Activated naive CD4-positive, alpha-beta T cell treated with anti-CD3 and anti-CD28 coated beads, Interleukin-2, amount 10 ng/mL, durations not matched to agents 7 days and 5 days (primary cell): ENCODE measurements at regions not wholly inside any gene's neighbourhood (a gene's known extent, or its start where the extent isn't known, plus 50 kb on each side); places are given as distances from the start of the nearest gene placed in this dataset.
A peak's percentile ranks its signal among the peaks of the same experiment; 100 is the strongest.

Experiments
- CTCF ChIA-PET: fragments of 350-600 bp; sonication (Branson Sonifier 250); formaldehyde crosslinking; loops from one replicate; lab custom pipeline; 2021; ENCODE audit warnings: antibody characterized with exemption; lab: Charles Lee
- DNase-seq: peaks from one replicate; pipeline ENCODE4 v3.0.0-alpha.2; 2020
- H3K27ac Mint-ChIP-seq: one replicate; pipeline ENCODE4 v1.8.0; 2021; ENCODE audit warnings: mild to moderate bottlenecking, moderate library complexity, mixed read lengths
- H3K27me3 Mint-ChIP-seq: one replicate; pipeline ENCODE4 v1.8.0; 2021; ENCODE audit warnings: mild to moderate bottlenecking, mixed read lengths
- H3K36me3 Mint-ChIP-seq: one replicate; pipeline ENCODE4 v1.8.0; 2021; ENCODE audit warnings: mixed read lengths
- H3K4me1 Mint-ChIP-seq: one replicate; pipeline ENCODE4 v1.8.0; 2021; ENCODE audit warnings: mixed read lengths
- H3K4me3 Mint-ChIP-seq: one replicate; pipeline ENCODE4 v1.8.0; 2021; ENCODE audit warnings: mild to moderate bottlenecking, moderate library complexity, mixed read lengths
- H3K9me3 Mint-ChIP-seq: one replicate; pipeline ENCODE4 v1.8.0; 2021; ENCODE audit warnings: mixed read lengths

- no peak for DNase-seq
- CTCF ChIA-PET, result interaction anchor here (0.8 kb wide), 1 partner anchor 15 kb away, joined by 4 read pairs; no protein-coding TSS in a partner anchor
- Mint-ChIP-seq H3K27ac (no peak overlapping the region), H3K9me3 (no peaks in the 10 kb centered on the region), H3K36me3 (no peaks in the 10 kb centered on the region), H3K4me3 (no peak overlapping the region), H3K4me1 (peaks cover 16% of the 10 kb centered on the region), H3K27me3 (peaks cover 18% of the 10 kb centered on the region)
These were observed 136.3 kb downstream of the OLIG3 start for GRCh38 chr6:137357948-137358266.

GRCh38 chr6:137357263-137357947, 136.8 kb downstream of the OLIG3 start:
- Mint-ChIP-seq H3K36me3 (no peaks in the 10 kb centered on the region), H3K27ac (no peak overlapping the region), H3K4me3 (no peak overlapping the region), H3K27me3 (peaks cover 17% of the 10 kb centered on the region), H3K4me1 (peaks cover 14% of the 10 kb centered on the region), H3K9me3 (no peaks in the 10 kb centered on the region)
- no peak for DNase-seq
- CTCF ChIA-PET, result interaction anchor here (0.8 kb wide), 1 partner anchor 15 kb away, joined by 4 read pairs; no protein-coding TSS in a partner anchor

- no peak for DNase-seq
- CTCF ChIA-PET, result interaction anchor here (0.7 to 2.4 kb wide), 4 partner anchors 12 to 234 kb away, joined by 3 to 8 read pairs (median 4); no protein-coding TSS in a partner anchor
- Mint-ChIP-seq H3K9me3 (no peaks in the 10 kb centered on the region), H3K4me1 (peaks cover 13% of the 10 kb centered on the region), H3K27ac (no peak overlapping the region), H3K27me3 (peaks cover 13% of the 10 kb centered on the region), H3K4me3 (no peak overlapping the region), H3K36me3 (no peaks in the 10 kb centered on the region)
These were observed 134.7 kb upstream of the IFNGR1 start for GRCh38 chr6:137353842-137354397.

GRCh38 chr6:137353346-137353745, 134.2 kb upstream of the IFNGR1 start:
- DNase-seq, result no peak
- Mint-ChIP-seq H3K4me3 (no peak overlapping the region), H3K9me3 (no peaks in the 10 kb centered on the region), H3K27me3 (peaks cover 14% of the 10 kb centered on the region), H3K36me3 (no peaks in the 10 kb centered on the region), H3K27ac (no peak overlapping the region), H3K4me1 (peaks cover 13% of the 10 kb centered on the region)
- CTCF ChIA-PET, result interaction anchor here (0.7 to 2.4 kb wide), 4 partner anchors 11 to 235 kb away, joined by 3 to 8 read pairs (median 4); no protein-coding TSS in a partner anchor

- Mint-ChIP-seq H3K27me3 (peaks cover 11% of the 10 kb centered on the region), H3K27ac (no peak overlapping the region), H3K4me3 (no peak overlapping the region), H3K9me3 (no peaks in the 10 kb centered on the region), H3K4me1 (peaks cover 13% of the 10 kb centered on the region), H3K36me3 (no peaks in the 10 kb centered on the region)
- no peak for DNase-seq
- CTCF ChIA-PET, result interaction anchor here (1.2 to 2.4 kb wide), 2 partner anchors 11 to 235 kb away, joined by 3 to 8 read pairs; no protein-coding TSS in a partner anchor
These were observed 133.7 kb upstream of the IFNGR1 start for GRCh38 chr6:137352859-137353258.

- Mint-ChIP-seq H3K36me3 (no peaks in the 10 kb centered on the region), H3K4me1 (peaks cover 13% of the 10 kb centered on the region), H3K27ac (no peak overlapping the region), H3K4me3 (no peak overlapping the region), H3K9me3 (no peaks in the 10 kb centered on the region), H3K27me3 (peaks cover 8% of the 10 kb centered on the region)
- DNase-seq, result no peak
- CTCF ChIA-PET, result interaction anchor here (2.4 kb wide), 1 partner anchor 10 kb away, joined by 8 read pairs; no protein-coding TSS in a partner anchor
These were observed 132.7 kb upstream of the IFNGR1 start for GRCh38 chr6:137351890-137352289.

- H3K4me1 Mint-ChIP-seq, result peaks cover 13% of the 10 kb centered on the region
- H3K4me3 Mint-ChIP-seq, result no peak overlapping the region
- CTCF ChIA-PET, result interaction anchor here (0.8 kb wide), 1 partner anchor 238 kb away, joined by 3 read pairs; no protein-coding TSS in a partner anchor
- H3K9me3 Mint-ChIP-seq, result no peaks in the 10 kb centered on the region
- no peak for DNase-seq
- no peak overlapping the region for H3K27ac Mint-ChIP-seq
- H3K27me3 Mint-ChIP-seq, result peaks cover 3% of the 10 kb centered on the region
- no peaks in the 10 kb centered on the region for H3K36me3 Mint-ChIP-seq
These were observed 131.7 kb upstream of the IFNGR1 start for GRCh38 chr6:137350857-137351256.

- H3K9me3 Mint-ChIP-seq, result no peaks in the 10 kb centered on the region
- no peak overlapping the region for H3K4me3 Mint-ChIP-seq
- DNase-seq, result no peak
- no peaks in the 10 kb centered on the region for H3K36me3 Mint-ChIP-seq
- peaks cover 7% of the 10 kb centered on the region for H3K27me3 Mint-ChIP-seq
- peaks cover 13% of the 10 kb centered on the region for H3K4me1 Mint-ChIP-seq
- CTCF ChIA-PET, result interaction anchor here (0.7 to 0.9 kb wide), 3 partner anchors 11 to 256 kb away, joined by 3 read pairs; no protein-coding TSS in a partner anchor
- no peak overlapping the region for H3K27ac Mint-ChIP-seq
These were observed 131.0 kb upstream of the IFNGR1 start for GRCh38 chr6:137349856-137350830.

- CTCF ChIA-PET, result interaction anchor here (0.6 kb wide), 1 partner anchor 104 kb away, joined by 3 read pairs; no protein-coding TSS in a partner anchor
- H3K27ac Mint-ChIP-seq, result no peak overlapping the region
These were observed 129.6 kb upstream of the IFNGR1 start for GRCh38 chr6:137348777-137349176.

GRCh38 chr6:137343241-137343640, 124.1 kb upstream of the IFNGR1 start:
- H3K4me1 Mint-ChIP-seq, result peaks cover 25% of the 10 kb centered on the region
- no peak overlapping the region for H3K4me3 Mint-ChIP-seq
- H3K27me3 Mint-ChIP-seq, result peaks cover 15% of the 10 kb centered on the region
- H3K27ac Mint-ChIP-seq, result no peak overlapping the region
- H3K9me3 Mint-ChIP-seq, result no peaks in the 10 kb centered on the region
- CTCF ChIA-PET, result interaction anchor here (1.4 to 2.7 kb wide), 7 partner anchors 32 to 632 kb away, joined by 3 to 13 read pairs (median 6); no protein-coding TSS in a partner anchor
- no peak for DNase-seq
- H3K36me3 Mint-ChIP-seq, result peaks cover 2% of the 10 kb centered on the region

More at GRCh38 chr6:137348777-137349176, 129.6 kb upstream of the IFNGR1 start:
- Mint-ChIP-seq H3K27me3 (peaks cover 13% of the 10 kb centered on the region), H3K9me3 (no peaks in the 10 kb centered on the region), H3K4me1 (peaks cover 11% of the 10 kb centered on the region), H3K36me3 (no peaks in the 10 kb centered on the region), H3K4me3 (no peak overlapping the region)
- DNase-seq, result no peak

- Mint-ChIP-seq H3K27ac (peak overlapping the region; percentile 64), H3K9me3 (no peaks in the 10 kb centered on the region), H3K4me3 (peak overlapping the region; percentile 73), H3K36me3 (peaks cover 2% of the 10 kb centered on the region), H3K27me3 (peaks cover 19% of the 10 kb centered on the region), H3K4me1 (peaks cover 25% of the 10 kb centered on the region)
- CTCF ChIA-PET, result interaction anchor here (0.5 to 2.7 kb wide), 20 partner anchors 10 to 633 kb away, joined by 3 to 13 read pairs (median 5); no protein-coding TSS in a partner anchor
- peak; percentile 22 for DNase-seq
These were observed 123.5 kb upstream of the IFNGR1 start for GRCh38 chr6:137342607-137343190.

GRCh38 chr6:137341681-137342195, 122.6 kb upstream of the IFNGR1 start:
- Mint-ChIP-seq H3K27ac (peak overlapping the region; percentile 14), H3K27me3 (peaks cover 19% of the 10 kb centered on the region), H3K9me3 (no peaks in the 10 kb centered on the region), H3K36me3 (peaks cover 2% of the 10 kb centered on the region), H3K4me3 (peak overlapping the region; percentile 35), H3K4me1 (peaks cover 25% of the 10 kb centered on the region)
- CTCF ChIA-PET, result interaction anchor here (0.7 to 2.7 kb wide), 18 partner anchors 11 to 300 kb away, joined by 3 to 13 read pairs (median 5); no protein-coding TSS in a partner anchor
- DNase-seq, result peak; percentile 64
